ENCODE measurements at regions not wholly inside any gene's neighbourhood (a gene's known extent, or its start where the extent isn't known, plus 50 kb on each side); places are given as distances from the start of the nearest gene placed in this dataset.

DNA sequence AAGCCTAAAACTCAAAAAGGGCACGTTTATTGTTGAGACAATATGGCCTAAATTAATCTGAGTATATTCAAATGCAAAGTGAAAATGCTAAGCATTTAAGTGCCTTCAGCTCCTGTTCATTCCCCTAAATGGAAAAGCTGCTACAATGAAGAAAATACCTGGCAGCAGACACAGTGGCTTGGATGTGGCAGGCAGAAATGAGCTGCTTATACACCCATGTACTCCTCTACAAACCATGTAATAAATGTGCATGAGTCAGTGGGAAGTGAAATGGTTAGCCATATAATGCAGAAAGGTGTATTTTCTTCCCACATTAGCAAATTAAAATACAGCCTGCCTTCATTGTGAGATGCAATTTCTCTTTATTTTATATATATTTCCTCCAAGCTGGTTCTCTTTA is 859.2 kb upstream of the SEMA6A start:
- peaks cover 2% of the 10 kb centered on the region for H3K4me1 ChIP-seq (ENCODE audit: control insufficient read depth, insufficient read depth, low read length)
- no peaks in the 10 kb centered on the region for H3K27me3 ChIP-seq (ENCODE audit: control insufficient read depth, insufficient read depth, low read length)
- H3K4me3 ChIP-seq (ENCODE audit: low read length): no peak overlapping the region
- no peak overlapping the region for H3K27ac ChIP-seq (ENCODE audit: low read length)
- peak; percentile 35 for DNase-seq
- WGBS (ENCODE audit: insufficient coverage): no CpG with 5 or more reads among the region's 1 CpG
- no peaks in the 10 kb centered on the region for H3K9me3 ChIP-seq (replicated peaks; ENCODE audit: control insufficient read depth, low read depth, low read length)
- H3K36me3 ChIP-seq (ENCODE audit: control insufficient read depth, insufficient read depth, low read length): no peaks in the 10 kb centered on the region

DNA sequence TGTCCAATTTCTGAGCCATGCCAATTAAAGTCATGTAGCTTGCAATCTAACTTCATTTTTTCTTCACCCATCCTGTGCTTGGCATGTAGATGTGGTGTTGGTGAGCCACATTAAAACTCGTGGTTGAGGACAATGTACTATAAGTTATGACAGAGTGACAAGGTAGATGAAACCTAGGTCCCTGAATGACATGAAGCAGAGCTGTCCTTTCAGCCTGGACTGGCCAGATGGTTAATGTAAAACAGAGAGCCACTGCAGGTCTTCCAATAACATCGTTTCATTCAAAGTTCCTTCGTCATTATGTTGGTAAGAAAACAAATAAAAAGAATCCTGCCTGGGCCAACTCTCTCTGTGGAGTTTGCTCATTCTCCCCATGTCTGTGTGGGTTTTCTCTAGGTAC is 856.5 kb upstream of the SEMA6A start:
- no peaks in the 10 kb centered on the region for H3K9me3 ChIP-seq (replicated peaks; ENCODE audit: control insufficient read depth, low read depth, low read length)
- no peak overlapping the region for H3K4me3 ChIP-seq (ENCODE audit: low read length)
- no peaks in the 10 kb centered on the region for H3K27me3 ChIP-seq (ENCODE audit: control insufficient read depth, insufficient read depth, low read length)
- peaks cover 2% of the 10 kb centered on the region for H3K4me1 ChIP-seq (ENCODE audit: control insufficient read depth, insufficient read depth, low read length)
- DNase-seq: no peak
- no peaks in the 10 kb centered on the region for H3K36me3 ChIP-seq (ENCODE audit: control insufficient read depth, insufficient read depth, low read length)
- WGBS (ENCODE audit: insufficient coverage): 82% methylated on average over 1 of the region's 3 CpGs
- H3K27ac ChIP-seq (ENCODE audit: low read length): no peak overlapping the region

- H3K4me1 ChIP-seq (ENCODE audit: control insufficient read depth, insufficient read depth, low read length): no peaks in the 10 kb centered on the region
- no peak overlapping the region for H3K27ac ChIP-seq (ENCODE audit: low read length)
- H3K4me3 ChIP-seq (ENCODE audit: low read length): no peak overlapping the region
- H3K27me3 ChIP-seq (ENCODE audit: control insufficient read depth, insufficient read depth, low read length): no peaks in the 10 kb centered on the region
- H3K36me3 ChIP-seq (ENCODE audit: control insufficient read depth, insufficient read depth, low read length): no peaks in the 10 kb centered on the region
- DNase-seq: no peak
- no peaks in the 10 kb centered on the region for H3K9me3 ChIP-seq (replicated peaks; ENCODE audit: control insufficient read depth, low read depth, low read length)
- WGBS (ENCODE audit: insufficient coverage): no CpG with 5 or more reads among the region's 3 CpGs
These were observed 850.5 kb upstream of the SEMA6A start for GRCh38 chr5:117425163-117425562.

DNA sequence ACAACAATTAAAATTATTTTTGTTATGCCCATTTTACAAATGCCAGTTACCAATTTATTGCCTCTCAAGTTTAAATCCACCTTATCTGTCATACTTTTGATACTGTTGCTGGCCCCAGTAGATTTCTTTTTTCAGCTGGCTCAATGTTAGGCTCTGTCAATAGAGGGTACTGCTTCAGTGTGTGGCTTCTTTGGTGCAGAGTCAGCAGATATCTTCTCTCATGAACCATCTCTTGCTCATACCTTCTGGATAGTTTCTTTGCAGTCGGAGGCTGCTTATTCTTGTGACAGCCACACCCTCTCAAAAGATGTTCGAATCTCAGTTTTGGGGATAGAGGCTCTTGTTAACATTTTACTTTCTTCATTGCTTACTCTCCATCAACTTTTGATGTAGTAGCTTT is 849.9 kb upstream of the SEMA6A start:
- Histone ChIP-seq H3K4me3 (ENCODE audit: low read length) (no peak overlapping the region), H3K27me3 (ENCODE audit: control insufficient read depth, insufficient read depth, low read length) (no peaks in the 10 kb centered on the region), H3K9me3 (replicated peaks; ENCODE audit: control insufficient read depth, low read depth, low read length) (no peaks in the 10 kb centered on the region), H3K36me3 (ENCODE audit: control insufficient read depth, insufficient read depth, low read length) (no peaks in the 10 kb centered on the region), H3K4me1 (ENCODE audit: control insufficient read depth, insufficient read depth, low read length) (no peaks in the 10 kb centered on the region), H3K27ac (ENCODE audit: low read length) (no peak overlapping the region)
- WGBS (ENCODE audit: insufficient coverage): no CpG with 5 or more reads among the region's 2 CpGs
- DNase-seq: no peak

DNA sequence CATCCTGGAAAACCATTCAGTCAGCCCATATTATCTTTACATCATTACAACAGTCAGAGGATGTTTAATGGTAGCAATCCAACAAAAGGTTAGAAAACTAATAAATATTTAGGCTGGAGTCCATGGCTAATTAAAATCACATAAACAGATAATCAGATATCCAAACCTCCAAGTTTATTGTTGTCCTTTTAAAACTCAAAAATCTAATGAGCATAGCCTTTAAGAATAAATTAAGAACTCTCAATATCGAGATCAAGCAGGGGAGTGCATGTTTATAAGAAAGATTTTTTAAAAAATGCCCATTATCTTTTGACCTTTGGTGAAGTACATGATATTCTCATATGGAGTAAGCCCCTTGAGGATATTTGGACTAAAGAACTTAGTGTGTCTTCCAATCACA is 842.9 kb upstream of the SEMA6A start:
- no CpG with 5 or more reads among the region's 1 CpG for WGBS (ENCODE audit: insufficient coverage)
- no peak overlapping the region for H3K4me3 ChIP-seq (ENCODE audit: low read length)
- no peaks in the 10 kb centered on the region for H3K27me3 ChIP-seq (ENCODE audit: control insufficient read depth, insufficient read depth, low read length)
- H3K27ac ChIP-seq (ENCODE audit: low read length): no peak overlapping the region
- no peak for DNase-seq
- H3K36me3 ChIP-seq (ENCODE audit: control insufficient read depth, insufficient read depth, low read length): no peaks in the 10 kb centered on the region
- H3K4me1 ChIP-seq (ENCODE audit: control insufficient read depth, insufficient read depth, low read length): no peaks in the 10 kb centered on the region
- no peaks in the 10 kb centered on the region for H3K9me3 ChIP-seq (replicated peaks; ENCODE audit: control insufficient read depth, low read depth, low read length)

GRCh38 chr5:117414926-117415325 is 840.3 kb upstream of the SEMA6A start:
- Histone ChIP-seq H3K9me3 (replicated peaks; ENCODE audit: control insufficient read depth, low read depth, low read length) (no peaks in the 10 kb centered on the region), H3K4me3 (ENCODE audit: low read length) (no peak overlapping the region), H3K27me3 (ENCODE audit: control insufficient read depth, insufficient read depth, low read length) (no peaks in the 10 kb centered on the region), H3K27ac (ENCODE audit: low read length) (no peak overlapping the region), H3K36me3 (ENCODE audit: control insufficient read depth, insufficient read depth, low read length) (no peaks in the 10 kb centered on the region), H3K4me1 (ENCODE audit: control insufficient read depth, insufficient read depth, low read length) (no peaks in the 10 kb centered on the region)
- no CpG with 5 or more reads among the region's 1 CpG for WGBS (ENCODE audit: insufficient coverage)
- no peak for DNase-seq

DNA sequence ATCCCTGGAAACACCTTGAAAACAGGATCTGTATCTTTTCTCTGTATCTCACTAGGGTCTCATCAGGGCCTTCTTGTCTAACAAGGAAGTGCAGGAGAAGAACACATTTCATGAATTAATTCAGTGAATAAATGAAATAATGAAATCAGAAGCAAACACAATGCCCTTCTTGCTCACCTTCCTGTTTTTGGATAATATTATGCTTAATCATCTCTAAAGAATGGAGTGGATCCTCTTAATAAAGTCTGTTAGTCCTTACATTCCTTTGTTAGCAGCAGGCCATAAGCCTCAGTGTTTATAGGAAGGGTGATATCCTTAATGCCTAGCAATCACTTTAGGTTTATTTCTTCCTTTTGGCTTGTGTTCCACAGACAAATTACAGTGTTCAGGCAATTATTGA is 837.1 kb upstream of the SEMA6A start:
- no peaks in the 10 kb centered on the region for H3K9me3 ChIP-seq (replicated peaks; ENCODE audit: control insufficient read depth, low read depth, low read length)
- no peaks in the 10 kb centered on the region for H3K36me3 ChIP-seq (ENCODE audit: control insufficient read depth, insufficient read depth, low read length)
- no peak overlapping the region for H3K27ac ChIP-seq (ENCODE audit: low read length)
- no peak for DNase-seq
- H3K27me3 ChIP-seq (ENCODE audit: control insufficient read depth, insufficient read depth, low read length): no peaks in the 10 kb centered on the region
- H3K4me1 ChIP-seq (ENCODE audit: control insufficient read depth, insufficient read depth, low read length): no peaks in the 10 kb centered on the region
- H3K4me3 ChIP-seq (ENCODE audit: low read length): no peak overlapping the region

DNA sequence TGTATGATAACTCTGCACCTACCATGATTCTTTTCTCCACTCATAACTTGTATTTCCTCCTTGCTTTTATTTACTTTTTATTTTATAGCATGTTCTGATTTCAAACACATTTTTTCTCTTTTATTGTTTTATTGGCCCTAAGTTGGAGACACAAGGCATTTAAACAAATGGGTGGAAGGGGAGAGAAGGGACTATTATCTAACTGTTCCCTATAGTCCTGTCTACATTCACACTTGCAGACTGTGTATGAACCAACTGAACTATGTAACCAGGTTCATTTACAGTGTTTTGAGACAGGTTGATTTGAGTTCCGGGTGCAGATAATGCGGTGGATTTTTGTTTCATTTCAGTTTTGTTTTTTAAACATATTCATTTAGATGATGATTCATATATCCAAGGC is 830.6 kb upstream of the SEMA6A start:
- DNase-seq: no peak
- no CpG with 5 or more reads among the region's 2 CpGs for WGBS (ENCODE audit: insufficient coverage)
- H3K36me3 ChIP-seq (ENCODE audit: control insufficient read depth, insufficient read depth, low read length): no peaks in the 10 kb centered on the region
- no peak overlapping the region for H3K4me3 ChIP-seq (ENCODE audit: low read length)
- no peaks in the 10 kb centered on the region for H3K4me1 ChIP-seq (ENCODE audit: control insufficient read depth, insufficient read depth, low read length)
- no peak overlapping the region for H3K27ac ChIP-seq (ENCODE audit: low read length)
- H3K9me3 ChIP-seq (replicated peaks; ENCODE audit: control insufficient read depth, low read depth, low read length): no peaks in the 10 kb centered on the region
- H3K27me3 ChIP-seq (ENCODE audit: control insufficient read depth, insufficient read depth, low read length): no peaks in the 10 kb centered on the region

- Histone ChIP-seq H3K4me3 (ENCODE audit: low read length) (no peak overlapping the region), H3K4me1 (ENCODE audit: control insufficient read depth, insufficient read depth, low read length) (no peaks in the 10 kb centered on the region), H3K9me3 (replicated peaks; ENCODE audit: control insufficient read depth, low read depth, low read length) (no peaks in the 10 kb centered on the region), H3K27me3 (ENCODE audit: control insufficient read depth, insufficient read depth, low read length) (no peaks in the 10 kb centered on the region), H3K27ac (ENCODE audit: low read length) (no peak overlapping the region), H3K36me3 (ENCODE audit: control insufficient read depth, insufficient read depth, low read length) (no peaks in the 10 kb centered on the region)
- 75% methylated on average over 5 of the region's 6 CpGs for WGBS (ENCODE audit: insufficient coverage)
- no peak for DNase-seq
These were observed 820.0 kb upstream of the SEMA6A start for GRCh38 chr5:117394506-117395157.

DNA sequence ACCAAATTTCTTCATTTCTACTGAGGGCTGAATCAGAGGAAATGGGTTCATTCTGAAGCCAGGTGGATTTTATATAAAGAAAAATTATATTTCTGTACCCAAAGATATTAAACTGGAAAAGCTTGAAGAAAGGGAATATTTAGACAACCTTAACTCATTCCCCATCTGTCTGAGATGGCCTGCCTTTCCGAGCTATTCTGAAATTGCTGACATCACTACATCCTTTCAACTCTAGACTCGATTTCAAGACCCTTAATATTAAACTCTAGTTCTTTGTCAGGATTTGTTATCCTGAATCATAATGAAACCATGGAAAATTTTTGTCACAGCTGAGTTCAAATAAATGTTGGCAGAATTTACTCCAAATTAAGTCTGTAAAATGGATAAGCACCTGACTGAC is 818.5 kb upstream of the SEMA6A start:
- Histone ChIP-seq H3K9me3 (replicated peaks; ENCODE audit: control insufficient read depth, low read depth, low read length) (no peaks in the 10 kb centered on the region), H3K27me3 (ENCODE audit: control insufficient read depth, insufficient read depth, low read length) (no peaks in the 10 kb centered on the region), H3K27ac (ENCODE audit: low read length) (no peak overlapping the region), H3K36me3 (ENCODE audit: control insufficient read depth, insufficient read depth, low read length) (no peaks in the 10 kb centered on the region), H3K4me1 (ENCODE audit: control insufficient read depth, insufficient read depth, low read length) (no peaks in the 10 kb centered on the region), H3K4me3 (ENCODE audit: low read length) (no peak overlapping the region)
- no CpG with 5 or more reads among the region's 2 CpGs for WGBS (ENCODE audit: insufficient coverage)
- peak; percentile 40 for DNase-seq

GRCh38 chr5:117380316-117380715 is 805.7 kb upstream of the SEMA6A start:
- Histone ChIP-seq H3K4me1 (ENCODE audit: control insufficient read depth, insufficient read depth, low read length) (no peaks in the 10 kb centered on the region), H3K27ac (ENCODE audit: low read length) (no peak overlapping the region), H3K36me3 (ENCODE audit: control insufficient read depth, insufficient read depth, low read length) (no peaks in the 10 kb centered on the region), H3K27me3 (ENCODE audit: control insufficient read depth, insufficient read depth, low read length) (no peaks in the 10 kb centered on the region), H3K4me3 (ENCODE audit: low read length) (no peak overlapping the region), H3K9me3 (replicated peaks; ENCODE audit: control insufficient read depth, low read depth, low read length) (no peaks in the 10 kb centered on the region)
- DNase-seq: no peak

Measured in muscle of leg (tissue), 3 donors.